ENCODE measurements at regions not wholly inside any gene's neighbourhood (a gene's known extent, or its start where the extent isn't known, plus 50 kb on each side); places are given as distances from the start of the nearest gene placed in this dataset.

DNA sequence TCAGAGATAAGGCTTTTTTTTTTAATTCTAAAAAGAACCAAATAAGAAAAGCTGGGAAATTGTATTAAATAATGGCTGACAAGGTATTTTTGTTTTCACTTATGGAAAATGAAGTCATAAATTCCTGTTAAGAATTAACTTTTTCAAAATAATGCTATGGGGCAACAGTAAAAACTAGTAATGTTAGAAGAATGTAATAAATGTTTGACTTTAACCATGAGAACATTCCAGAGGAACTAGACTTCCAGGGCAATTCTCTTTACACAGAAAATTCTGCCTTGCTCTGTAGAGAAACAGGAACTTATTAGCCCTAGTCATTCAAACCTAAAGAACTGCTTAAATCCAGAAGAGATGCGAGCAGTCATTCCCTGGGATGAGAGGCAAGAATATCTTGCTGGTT lies 571.1 kb downstream of the IPMK start:
- DNase-seq (ENCODE audit: low read depth) = peak; percentile 82
- TF ChIP-seq, protein P1, sequence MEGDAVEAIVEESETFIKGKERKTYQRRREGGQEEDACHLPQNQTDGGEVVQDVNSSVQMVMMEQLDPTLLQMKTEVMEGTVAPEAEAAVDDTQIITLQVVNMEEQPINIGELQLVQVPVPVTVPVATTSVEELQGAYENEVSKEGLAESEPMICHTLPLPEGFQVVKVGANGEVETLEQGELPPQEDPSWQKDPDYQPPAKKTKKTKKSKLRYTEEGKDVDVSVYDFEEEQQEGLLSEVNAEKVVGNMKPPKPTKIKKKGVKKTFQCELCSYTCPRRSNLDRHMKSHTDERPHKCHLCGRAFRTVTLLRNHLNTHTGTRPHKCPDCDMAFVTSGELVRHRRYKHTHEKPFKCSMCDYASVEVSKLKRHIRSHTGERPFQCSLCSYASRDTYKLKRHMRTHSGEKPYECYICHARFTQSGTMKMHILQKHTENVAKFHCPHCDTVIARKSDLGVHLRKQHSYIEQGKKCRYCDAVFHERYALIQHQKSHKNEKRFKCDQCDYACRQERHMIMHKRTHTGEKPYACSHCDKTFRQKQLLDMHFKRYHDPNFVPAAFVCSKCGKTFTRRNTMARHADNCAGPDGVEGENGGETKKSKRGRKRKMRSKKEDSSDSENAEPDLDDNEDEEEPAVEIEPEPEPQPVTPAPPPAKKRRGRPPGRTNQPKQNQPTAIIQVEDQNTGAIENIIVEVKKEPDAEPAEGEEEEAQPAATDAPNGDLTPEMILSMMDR (conservative IDR thresholded peaks at IDR 0.05; ENCODE audit: low read depth, low read length) = no peak
- no peak overlapping the region for H3K4me3 ChIP-seq (ENCODE audit: low read length)

- no peak overlapping the region for H3K4me3 ChIP-seq (ENCODE audit: low read length)
- peak; percentile 68 for DNase-seq (ENCODE audit: low read depth)
- TF ChIP-seq, protein P1 (conservative IDR thresholded peaks at IDR 0.05; ENCODE audit: low read depth, low read length) = no peak
Measured at GRCh38 chr10:57694956-57695608, 572.6 kb downstream of the IPMK start.

DNA sequence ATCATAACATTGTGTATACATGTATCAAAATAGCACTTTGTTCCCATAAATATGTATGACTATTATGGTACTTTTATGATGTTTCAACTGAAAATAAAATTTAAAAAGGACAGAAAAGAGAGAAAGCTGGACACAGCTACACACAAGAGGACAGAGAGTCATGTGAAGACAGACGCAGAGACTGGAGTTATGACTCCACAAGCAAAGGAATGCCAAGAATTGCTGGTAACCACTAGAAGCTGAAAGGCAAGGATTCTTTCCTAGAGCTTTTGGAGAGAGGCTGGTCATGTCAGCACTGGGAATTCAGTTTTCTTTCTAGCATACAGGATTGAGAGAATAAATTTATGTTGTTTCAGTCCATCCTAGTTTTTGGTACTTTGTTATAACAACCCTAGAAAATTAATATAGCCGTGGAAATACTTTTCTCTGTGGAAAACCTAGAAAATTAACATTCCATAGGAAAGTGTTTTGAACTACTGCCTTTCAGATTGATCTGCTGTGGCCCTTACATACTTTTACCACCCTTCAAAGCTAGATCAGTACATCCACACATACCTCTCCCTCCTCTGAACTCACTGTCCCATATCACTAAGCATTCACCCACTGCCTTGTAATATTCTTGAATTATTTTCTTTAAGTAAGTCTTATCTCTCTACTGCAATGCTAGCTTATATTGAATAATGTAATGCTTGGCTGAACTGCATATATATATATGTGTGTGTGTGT lies 575.3 kb downstream of the IPMK start:
- H3K4me3 ChIP-seq (ENCODE audit: low read length) = no peak overlapping the region
- TF ChIP-seq, protein P1 (conservative IDR thresholded peaks at IDR 0.05; ENCODE audit: low read depth, low read length) = no peak
- DNase-seq (ENCODE audit: low read depth) = peak; percentile 87

DNA sequence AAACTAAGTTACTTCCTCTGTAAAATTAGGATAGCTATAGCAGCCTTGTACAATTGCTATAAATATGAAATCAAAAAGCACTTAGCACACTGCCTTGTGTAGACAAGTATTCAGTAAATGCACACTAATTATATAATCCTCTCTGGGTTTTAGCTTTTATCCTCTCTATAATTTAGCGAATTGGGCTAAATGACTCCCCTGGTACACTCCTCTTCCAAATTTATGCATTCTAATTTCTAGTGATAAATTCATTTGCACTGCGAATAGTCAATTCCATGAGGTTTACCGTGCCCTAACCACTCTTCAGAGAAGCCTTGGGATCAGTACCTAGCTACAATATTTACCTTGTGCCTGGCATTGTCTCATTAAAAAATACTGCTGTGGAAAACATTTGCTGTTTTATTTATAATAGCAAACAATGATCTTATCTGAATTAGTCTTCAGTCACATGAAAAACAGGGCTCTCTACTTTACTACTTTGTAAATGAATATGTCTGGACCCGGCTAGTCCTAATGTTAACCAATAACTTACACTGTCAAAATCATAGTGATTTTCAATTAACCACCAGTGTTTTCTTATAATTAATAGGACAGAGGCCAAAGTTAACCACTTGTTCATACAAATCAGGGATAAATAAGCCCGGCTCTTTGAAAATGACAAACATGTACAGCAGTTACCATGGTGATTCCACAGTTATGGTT lies 577.9 kb downstream of the IPMK start:
- H3K4me3 ChIP-seq (ENCODE audit: low read length) = no peak overlapping the region
- DNase-seq (ENCODE audit: low read depth) = no peak
- TF ChIP-seq, protein P1 (conservative IDR thresholded peaks at IDR 0.05; ENCODE audit: low read depth, low read length) = no peak

DNA sequence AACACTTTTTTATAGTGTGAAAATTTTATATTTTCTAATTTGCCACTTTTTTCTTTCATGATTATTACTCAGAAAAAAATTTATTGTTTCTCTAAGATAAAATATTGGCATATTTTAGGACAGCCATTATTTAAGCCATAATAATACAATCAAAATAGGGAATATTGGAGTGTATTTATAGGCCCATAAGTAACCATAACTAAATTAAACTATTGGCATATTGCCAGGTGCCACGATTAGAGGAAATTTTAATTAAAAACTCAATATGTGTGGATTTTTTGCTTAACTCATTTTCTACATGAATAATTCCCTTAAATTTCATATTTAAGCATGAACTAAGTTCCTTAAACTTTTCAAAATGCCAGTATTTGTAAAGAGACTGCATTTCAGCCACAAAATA lies 587.8 kb downstream of the IPMK start:
- TF ChIP-seq, protein P1 (conservative IDR thresholded peaks at IDR 0.05; ENCODE audit: low read depth, low read length) = no peak
- DNase-seq (ENCODE audit: low read depth) = no peak
- no peak overlapping the region for H3K4me3 ChIP-seq (ENCODE audit: low read length)

DNA sequence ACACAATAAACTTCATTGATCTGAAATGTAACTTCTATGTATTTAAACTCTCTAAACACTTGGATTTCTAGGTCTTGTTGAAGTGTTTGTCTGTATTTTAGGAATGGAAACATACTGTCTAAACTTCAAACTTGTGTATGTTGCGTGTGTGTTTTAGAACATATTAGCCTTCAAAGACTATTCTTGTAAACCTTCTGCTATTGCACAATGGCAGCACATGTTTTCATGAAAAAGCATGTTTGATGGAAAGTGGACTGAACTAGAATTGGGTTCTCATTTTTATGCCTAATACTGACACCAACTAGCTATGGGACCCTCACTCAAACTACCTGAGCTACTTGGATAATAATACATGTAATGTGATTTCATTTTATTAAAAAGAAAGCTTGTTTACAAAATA lies 592.6 kb downstream of the IPMK start:
- DNase-seq (ENCODE audit: low read depth) = no peak
- TF ChIP-seq, protein P1 (conservative IDR thresholded peaks at IDR 0.05; ENCODE audit: low read depth, low read length) = no peak
- H3K4me3 ChIP-seq (ENCODE audit: low read length) = no peak overlapping the region
